HFF-Myc (cell line): ENCODE measurements at regions not wholly inside any gene's neighbourhood (a gene's known extent, or its start where the extent isn't known, plus 50 kb on each side); places are given as distances from the start of the nearest gene placed in this dataset.

Experiments used
- DNase-seq: peaks from one replicate; pipeline ENCODE4 v3.0.0-alpha.2; 2011; ENCODE audit warnings: low read depth; ENCODE audit errors: extremely low read depth
- H3K4me3 ChIP-seq: replicated peaks from 2 replicates; pipeline ENCODE4 v1.5.1; 2011; ENCODE audit warnings: low read depth, mild to moderate bottlenecking, control low read depth, low read length
- TF ChIP-seq, protein P1 (sequence below): IDR thresholded peaks from 2 replicates; pipeline ENCODE4 v1.5.1; 2012; ENCODE audit warnings: mild to moderate bottlenecking, low read depth, low read length, control low read depth; ENCODE audit errors: missing control alignments

DNA sequence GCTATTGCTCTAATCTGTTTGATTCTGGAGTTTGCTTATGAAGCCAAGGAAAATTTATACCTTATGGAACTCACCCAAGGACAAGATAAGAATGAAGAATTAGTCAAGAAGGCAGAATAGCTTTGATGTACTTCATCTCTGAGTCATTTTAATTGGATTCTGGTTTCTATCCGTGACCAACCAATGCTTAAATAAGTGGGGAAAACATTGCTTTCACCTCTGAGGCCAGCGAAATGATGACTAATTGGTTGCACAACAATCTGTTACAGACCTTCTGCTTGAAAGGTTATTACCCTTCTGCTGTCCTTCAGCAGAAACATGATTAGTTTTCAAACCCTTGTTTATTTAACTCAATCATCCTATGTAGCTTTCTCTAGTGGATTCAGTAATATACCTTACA lies 812.7 kb downstream of the CDY2B start:
- no peak for DNase-seq
- H3K4me3 ChIP-seq: no peak overlapping the region
- TF ChIP-seq, protein P1, sequence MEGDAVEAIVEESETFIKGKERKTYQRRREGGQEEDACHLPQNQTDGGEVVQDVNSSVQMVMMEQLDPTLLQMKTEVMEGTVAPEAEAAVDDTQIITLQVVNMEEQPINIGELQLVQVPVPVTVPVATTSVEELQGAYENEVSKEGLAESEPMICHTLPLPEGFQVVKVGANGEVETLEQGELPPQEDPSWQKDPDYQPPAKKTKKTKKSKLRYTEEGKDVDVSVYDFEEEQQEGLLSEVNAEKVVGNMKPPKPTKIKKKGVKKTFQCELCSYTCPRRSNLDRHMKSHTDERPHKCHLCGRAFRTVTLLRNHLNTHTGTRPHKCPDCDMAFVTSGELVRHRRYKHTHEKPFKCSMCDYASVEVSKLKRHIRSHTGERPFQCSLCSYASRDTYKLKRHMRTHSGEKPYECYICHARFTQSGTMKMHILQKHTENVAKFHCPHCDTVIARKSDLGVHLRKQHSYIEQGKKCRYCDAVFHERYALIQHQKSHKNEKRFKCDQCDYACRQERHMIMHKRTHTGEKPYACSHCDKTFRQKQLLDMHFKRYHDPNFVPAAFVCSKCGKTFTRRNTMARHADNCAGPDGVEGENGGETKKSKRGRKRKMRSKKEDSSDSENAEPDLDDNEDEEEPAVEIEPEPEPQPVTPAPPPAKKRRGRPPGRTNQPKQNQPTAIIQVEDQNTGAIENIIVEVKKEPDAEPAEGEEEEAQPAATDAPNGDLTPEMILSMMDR: no peak

DNA sequence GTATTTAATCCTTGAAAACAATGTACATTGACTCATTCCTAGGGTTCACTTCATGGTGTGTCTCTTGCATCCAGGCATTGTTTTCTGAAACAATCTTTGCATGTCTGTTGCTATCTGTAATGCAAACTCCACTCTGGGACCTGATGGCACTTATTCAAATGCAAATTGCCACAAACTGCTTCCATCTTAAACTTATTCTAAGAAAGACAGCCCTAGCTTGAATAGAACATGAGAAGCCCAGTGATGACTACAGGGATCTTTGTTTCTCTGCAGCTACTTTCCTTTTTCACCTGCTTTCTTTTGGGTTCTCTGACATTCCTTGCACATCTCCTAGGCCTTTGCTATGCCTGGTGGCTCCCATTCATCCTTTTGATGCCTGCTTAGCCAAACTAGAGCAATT lies 827.0 kb downstream of the CDY2B start:
- TF ChIP-seq, protein P1: no peak
- no peak for DNase-seq
- no peak overlapping the region for H3K4me3 ChIP-seq

DNA sequence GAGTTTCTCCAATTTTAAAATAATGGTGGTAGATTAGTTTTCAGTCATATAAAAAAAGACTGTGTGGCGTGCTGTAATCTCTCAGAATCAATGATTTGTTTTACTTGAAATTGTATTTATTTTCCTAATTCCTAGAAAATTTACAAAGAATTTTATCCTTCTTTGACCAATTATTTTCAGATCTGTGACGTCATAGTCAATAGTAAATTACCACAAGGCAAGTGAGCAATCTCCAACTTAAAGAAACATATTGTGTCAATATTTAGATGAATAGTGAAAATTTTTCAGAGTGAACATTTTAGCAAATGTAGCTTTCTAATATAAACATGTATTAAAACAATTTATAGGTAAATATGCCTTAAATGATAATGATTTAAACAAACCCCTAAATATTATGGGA lies 829.6 kb downstream of the CDY2B start:
- TF ChIP-seq, protein P1: no peak
- no peak overlapping the region for H3K4me3 ChIP-seq
- DNase-seq: no peak

DNA sequence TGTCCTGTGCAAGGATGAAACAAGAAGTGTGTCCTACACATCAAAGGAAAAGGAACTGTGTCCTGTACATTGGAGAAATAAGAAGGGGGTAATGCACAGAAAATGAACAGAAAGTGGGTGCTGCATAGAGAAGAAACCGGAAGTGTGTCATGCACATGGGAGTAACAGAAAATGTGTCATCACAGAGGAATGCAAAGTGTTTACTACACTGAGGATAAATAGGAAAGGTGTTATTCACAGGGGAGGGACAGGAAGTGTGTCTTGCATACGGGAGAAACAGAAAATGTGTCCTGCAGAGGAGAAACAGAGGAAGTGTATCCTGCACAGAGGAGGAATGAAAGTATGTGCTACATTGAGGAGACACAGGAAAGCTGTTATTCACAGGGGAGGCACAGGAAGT lies 834.9 kb downstream of the CDY2B start:
- DNase-seq: no peak
- TF ChIP-seq, protein P1: no peak
- H3K4me3 ChIP-seq: no peak overlapping the region

DNA sequence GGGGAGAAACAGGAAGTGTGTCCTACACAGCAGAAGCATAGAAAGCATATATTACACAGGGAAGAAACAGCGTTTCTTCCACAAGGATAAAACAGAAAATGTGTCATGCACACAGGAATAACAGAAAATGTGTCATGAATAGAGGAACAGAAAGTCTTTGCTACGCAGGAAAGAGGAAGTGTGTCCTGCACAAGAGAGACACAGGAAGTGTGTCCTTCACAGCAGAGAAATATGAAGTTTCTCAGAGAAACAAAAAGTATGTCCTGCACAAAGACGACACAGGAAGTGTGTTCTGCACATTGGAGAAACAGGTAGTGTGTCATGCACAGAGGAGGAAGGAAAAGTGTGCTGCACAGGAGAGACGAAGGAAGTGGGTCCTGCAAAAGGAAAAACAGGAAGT lies 835.3 kb downstream of the CDY2B start:
- TF ChIP-seq, protein P1: no peak
- DNase-seq: no peak
- H3K4me3 ChIP-seq: no peak overlapping the region

DNA sequence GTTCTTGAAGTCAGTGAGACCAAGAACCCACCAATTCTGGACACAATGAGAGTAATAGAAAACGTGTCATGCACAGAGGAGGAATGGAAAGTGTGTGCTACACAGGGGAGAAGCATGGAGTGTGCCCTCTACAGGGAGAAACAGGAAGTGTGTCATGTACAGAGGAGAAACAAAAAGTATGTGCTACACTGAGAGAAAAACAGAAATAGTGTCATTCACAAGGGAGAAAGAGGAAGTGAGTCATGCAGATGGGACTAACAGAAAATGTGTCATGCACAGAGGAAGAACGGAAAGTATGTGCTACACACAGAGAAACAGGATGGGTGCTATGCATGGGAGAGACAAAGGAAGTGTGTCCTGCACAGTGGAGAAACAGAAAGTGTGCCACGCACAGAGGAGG lies 835.7 kb downstream of the CDY2B start:
- TF ChIP-seq, protein P1: no peak
- no peak for DNase-seq
- no peak overlapping the region for H3K4me3 ChIP-seq

DNA sequence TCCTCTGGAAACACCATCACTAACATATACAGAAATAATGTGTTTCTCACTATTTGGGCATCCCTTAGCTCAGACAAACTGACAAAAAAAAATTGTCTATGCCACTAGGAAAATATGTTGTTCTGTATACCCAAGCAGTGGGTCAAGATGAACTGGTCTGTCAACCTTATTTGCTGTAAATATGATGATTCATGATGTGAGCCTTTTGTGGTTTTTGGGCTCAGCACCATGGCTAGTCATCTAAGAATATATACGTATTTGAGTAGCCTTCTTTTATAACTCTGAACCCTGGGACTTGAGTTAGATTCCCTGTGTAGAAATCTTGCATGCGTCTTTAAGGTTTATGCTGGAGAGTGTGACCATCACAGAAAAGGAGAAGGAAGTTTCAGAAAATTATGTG lies 841.6 kb downstream of the CDY2B start:
- TF ChIP-seq, protein P1: no peak

More for the DNA sequence above, 841.6 kb downstream of the CDY2B start:
- H3K4me3 ChIP-seq: no peak overlapping the region
- no peak for DNase-seq
